ENCODE measurements at regions not wholly inside any gene's neighbourhood (a gene's known extent, or its start where the extent isn't known, plus 50 kb on each side); places are given as distances from the start of the nearest gene placed in this dataset.
A peak's percentile ranks its signal among the peaks of the same experiment; 100 is the strongest.

DNA sequence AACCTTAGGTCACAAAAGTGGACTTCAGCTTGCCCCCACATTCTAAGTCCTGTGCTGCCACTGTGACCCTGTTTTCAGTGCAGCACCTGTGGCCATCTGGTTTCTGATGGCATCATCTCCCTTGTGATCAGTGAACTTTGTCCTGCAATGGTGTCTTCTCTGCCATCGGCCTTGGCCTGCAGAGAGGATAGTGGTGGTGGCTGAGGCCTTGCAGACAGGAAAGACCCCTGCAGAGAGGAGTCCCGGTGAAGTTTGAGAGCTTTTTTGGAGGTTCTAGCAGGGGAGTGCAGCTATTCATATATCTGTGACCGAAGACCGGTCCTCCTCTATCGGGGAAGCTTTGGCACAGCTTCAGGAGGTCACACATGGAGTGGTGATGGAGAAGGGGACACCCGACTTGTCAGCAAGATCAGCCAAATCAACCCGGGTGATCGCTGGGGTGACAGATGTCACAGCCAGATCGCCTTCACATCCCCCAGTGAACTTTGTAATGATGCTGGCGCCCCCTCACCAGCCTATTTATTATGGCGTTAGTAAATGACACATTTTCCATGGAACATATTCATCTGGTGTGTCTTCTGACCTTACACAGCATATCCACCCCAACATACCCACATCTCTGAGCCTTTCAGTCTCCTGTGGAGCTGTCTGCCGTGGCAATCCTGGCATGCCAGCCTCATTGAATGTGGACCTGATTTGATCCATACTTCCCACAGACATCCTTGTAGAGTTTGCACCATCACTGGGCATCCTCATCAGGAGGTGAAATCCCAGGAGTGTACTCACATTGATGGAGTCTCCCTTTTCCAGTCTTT lies 136.1 kb downstream of the PAPOLA start:
- peak; percentile 6 for DNase-seq (ENCODE audit: low spot score)

DNA sequence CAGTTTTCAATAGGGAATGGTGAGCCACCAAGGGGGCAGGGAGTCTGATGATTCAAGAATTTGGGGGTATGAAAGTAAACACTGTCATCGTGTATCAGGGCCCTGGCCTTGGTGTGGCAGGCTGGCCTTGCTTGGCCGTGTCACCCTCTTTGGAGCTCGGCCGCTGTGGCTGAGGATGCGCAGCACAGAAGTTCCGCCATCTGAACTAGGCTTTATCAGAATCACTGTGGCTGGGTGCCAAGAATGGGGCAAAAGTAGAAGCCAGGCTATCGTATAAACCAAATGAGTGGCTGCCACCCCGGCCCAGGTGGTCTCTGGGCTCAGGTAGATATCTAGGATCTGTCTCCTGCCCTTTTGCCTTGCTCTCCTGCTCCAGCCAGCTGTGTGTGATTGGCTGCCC lies 137.4 kb downstream of the PAPOLA start:
- DNase-seq (ENCODE audit: low spot score), result no peak

DNA sequence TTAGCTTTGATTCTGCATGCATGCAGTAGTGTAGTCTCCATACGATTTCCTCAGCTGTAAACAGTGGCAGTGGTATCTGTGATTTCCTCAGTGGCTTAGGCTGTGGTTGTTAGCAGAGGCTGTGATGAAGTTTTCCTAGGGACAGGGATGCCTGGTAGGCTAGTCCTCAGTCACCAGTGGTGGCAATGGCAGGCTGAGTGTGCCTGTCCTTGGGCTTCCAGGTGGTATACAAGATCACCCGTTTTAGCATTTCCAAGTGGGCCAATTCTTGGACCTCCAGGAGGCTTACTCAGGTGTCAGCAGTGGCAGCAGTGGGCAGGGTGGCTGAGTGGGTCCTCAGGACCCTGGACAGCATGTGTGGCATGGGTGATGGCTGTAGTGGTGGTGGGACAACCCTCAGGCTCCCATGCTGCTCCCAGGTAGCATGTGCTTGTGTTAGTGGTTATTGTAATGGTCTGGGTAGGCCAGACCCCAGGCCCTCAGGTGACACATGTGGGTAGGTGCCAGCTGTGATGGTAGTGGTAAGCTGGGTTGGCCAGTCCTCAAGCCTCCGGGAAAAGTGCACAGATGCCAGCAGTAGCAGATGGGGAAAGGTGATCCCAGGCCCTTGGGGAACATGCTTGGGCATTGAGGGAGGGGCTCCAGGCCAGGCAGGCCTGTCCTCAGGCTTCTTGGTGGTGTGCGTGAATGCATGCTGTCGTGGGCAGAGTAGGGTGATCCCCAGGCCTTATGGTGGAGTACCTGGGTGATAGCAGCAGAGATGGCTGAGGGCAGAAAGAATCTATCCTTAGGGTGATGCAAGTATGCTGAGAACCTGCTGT lies 146.5 kb downstream of the PAPOLA start:
- peak; percentile 4 for DNase-seq (ENCODE audit: low spot score)

DNA sequence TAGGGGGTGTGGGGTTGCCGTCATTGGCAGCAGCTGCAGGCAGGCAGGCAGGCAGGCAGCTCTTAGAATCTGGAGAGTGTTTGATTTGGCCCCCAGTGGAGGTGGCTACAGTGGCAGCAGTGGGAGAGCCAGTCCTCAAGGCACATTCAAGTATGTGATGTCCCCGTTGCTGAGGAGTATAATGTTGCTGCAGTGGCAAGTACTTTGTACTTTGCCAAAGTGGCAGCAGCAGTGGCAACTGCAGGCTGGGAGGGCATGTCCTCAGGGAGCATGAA lies 147.1 kb downstream of the PAPOLA start:
- DNase-seq (ENCODE audit: low spot score), result no peak

DNA sequence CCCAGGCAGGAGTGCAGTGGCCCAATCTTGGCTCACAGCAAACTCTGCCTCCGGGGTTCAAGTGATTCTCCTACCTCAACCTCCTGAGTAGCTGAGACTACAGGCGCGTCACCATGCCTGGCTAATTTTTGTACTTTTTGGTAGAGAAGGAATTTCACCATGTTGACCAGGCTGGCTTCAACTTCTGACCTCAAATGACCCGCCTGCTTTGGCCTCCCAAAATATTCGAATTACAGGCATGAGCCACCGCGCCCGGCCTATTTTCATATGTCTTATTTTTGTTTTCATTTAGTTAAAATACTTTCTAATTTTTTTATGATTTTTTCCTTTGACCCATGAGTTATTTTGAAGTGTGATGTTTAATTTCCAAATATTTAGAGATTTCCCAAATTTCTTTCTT lies 143.6 kb upstream of the VRK1 start:
- no peak for DNase-seq (ENCODE audit: low spot score)

DNA sequence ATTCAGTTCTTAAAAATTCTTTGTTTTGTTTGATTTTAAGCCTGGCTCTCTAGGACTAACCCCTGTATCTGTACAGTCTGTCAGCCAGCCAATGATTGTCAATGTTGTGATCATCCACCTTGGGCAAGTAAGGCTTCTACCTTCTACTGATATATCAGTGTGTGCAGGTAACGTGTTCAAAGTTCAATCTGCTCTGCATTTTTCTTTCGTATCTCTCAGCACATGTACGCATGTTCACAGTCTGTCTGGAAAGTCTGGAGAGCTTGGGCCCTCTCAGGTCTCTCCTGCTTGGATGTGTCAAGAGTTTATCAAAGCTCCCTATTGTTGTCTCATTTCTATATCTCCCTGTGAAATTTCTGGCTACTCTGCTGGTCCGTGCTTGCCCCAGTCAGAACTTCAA lies 138.6 kb upstream of the VRK1 start:
- no peak for DNase-seq (ENCODE audit: low spot score)

DNA sequence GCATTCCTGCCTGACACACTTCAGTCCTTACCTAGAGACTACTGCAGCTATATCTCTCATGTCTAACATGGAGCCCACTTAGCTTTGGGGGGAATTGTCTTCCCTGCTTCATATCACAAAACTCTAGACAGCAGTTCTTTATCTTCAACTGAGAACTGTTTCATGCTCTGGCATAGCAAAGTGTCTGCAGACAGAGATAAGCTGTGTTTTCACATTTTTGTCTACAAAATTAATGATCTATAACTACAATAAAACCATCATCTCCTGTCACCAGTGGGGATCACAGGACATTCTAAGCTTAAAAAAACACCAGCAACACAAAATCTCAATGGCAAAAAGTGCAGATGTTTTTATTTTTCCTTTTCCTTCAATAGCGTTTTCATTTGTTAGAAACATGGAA lies 137.1 kb upstream of the VRK1 start:
- DNase-seq (ENCODE audit: low spot score), result no peak

DNA sequence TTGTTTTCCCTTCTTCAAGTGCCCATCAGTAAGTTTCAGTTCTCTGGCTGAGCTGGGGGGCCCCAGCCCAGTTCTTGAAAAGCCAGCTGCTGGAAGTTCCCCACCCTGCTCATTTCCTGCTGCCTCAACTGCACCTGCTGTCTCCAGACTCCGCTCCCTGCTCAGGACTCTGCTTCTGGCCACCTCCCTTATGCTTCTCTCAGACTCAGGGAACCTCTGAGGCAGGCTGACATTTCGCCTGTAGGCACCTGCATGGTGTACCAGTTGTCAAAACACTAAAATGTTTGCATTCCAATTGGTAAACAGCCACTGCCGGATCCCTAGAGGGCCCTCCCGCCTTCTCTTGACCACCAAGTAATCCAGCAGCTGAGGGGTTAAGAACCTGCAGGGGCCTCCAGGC lies 136.5 kb upstream of the VRK1 start:
- no peak for DNase-seq (ENCODE audit: low spot score)

DNA sequence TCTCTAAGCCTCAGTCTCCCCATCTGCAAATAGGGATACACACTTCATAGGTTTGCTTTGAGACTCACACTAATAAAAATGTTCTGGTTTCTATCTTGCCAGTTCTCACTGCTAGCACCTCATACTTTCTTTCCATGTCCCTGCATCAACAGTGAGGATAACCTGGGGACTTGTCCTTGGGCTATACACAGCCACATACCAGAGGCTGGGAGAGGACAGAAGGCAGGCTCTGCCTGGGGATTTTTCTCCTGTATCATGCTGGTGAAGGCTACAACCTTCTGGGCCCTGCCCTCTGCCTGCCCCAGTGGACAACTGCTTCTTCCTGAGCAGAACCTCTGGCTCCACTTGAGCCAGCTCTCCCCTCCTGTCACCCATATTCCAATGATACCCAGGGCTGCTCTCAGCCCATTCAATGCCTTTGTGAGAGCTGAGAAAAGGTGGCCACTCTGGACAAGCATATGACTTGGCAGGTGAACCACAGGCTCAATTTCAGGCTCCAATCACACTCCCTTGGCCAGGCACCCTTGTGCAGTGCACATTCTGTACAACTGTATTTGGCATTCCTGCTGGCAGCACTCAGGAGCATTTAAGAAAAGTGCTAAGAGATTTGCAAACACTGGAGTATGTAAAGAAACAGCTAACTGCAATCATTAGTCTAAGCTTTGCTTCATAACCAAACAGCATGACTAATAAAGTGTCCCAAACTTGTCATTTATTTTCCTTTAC lies 135.8 kb upstream of the VRK1 start:
- DNase-seq (ENCODE audit: low spot score), result no peak

DNA sequence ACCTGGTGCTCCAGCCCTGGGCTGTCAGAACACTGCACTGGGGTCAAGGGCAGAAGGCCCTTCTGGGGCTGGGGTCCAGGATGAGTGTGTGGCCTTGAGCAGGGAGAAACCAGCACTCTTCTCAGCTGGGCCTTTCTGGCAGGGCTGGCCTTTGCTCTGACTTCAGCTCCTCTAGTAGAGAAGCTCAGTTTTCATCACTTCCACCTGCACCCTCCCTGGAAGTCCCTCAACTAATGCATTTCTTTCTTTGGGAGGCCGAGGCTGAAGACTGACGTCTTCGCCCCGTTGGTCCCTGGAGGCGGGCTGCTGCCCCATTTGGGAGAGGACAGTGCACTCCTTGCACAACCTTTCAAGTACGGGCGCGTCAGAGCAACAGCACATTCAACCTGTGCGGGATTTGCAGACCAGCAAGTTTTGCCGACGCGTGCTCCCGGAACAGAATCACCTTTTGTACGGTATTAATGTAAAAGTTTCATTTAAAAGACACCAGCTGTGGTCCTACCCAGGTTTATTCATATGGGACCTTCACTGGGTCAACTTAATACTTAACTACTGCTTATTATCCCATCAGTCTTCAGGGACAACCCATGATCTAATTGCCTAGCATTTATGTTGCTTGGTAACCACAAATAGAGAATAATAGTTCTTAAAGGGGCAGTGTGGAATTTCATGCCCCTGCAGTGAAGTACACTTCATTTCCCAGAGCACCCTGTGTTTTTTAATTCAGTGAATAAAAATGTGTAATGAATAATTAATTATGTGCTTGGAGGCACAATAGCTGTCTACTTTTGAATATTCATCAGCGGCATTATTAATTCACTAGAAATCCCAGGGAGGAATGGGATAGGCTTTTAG lies 134.8 kb upstream of the VRK1 start:
- no peak for DNase-seq (ENCODE audit: low spot score)

DNA sequence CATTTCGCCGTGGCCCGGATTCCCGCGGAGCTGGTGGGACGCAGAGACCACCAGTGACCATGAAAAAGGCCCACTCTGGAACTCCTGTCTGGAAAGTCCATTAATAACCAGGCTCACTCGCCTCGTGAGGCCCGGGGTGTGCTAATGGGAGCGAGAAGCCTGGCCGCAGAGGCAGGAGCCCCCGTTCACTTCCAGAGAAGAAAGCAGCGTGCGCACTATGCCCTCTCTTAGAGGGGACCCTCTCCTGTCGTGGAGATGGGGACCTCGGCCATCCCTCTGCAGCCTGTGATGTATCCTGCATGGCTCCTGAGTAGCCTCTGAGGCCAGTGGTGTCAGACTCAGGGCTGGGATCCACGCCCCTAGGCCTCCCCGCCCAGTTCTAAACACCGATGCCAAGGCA lies 134.1 kb upstream of the VRK1 start:
- no peak for DNase-seq (ENCODE audit: low spot score)

DNA sequence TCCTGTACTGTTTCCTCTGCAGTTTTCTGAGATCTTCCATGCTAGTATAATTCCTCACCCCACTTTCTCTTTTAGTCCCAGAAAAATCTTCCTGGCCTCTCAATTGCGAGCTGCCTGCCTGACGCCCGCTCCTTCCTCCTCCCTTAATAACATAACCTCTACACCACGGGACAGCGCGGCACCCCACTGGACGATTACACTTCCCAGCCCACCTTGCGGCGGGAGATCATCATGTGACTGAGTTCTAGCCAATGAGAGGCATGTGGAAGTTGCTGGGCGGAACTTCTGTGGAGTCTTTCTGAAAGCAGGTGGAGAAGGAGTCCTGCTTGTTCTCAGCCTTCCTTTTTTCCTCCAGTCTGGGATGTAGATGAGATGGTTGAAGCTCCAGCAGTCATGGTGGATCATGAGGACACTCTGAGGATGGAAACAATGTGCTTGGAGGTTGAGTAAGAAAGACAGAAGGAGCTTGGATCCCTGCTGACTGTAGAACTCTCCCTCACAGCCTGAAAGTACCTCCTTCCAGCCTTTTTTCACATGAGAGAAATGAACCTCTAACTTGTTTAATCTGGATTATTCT lies 133.6 kb upstream of the VRK1 start:
- DNase-seq (ENCODE audit: low spot score), result no peak

DNA sequence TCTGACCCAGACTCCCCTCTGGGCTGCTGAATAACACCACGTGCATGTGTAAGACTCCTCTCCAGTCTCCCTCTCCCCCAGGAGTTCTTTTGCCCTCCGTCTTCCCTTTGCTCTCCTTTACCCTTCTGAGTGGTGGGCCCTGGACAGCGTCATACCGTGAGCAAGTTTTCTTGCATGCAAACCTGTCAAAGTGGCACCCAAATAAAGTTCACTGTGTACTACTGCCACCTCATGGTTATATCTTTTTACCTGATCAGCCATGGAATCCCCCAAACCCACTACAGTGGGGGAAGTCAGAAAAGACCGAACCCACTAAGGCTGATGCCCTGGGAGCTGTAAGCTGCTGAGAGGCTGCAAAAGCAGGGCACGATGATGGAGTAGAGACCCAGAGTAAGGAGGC lies 131.1 kb upstream of the VRK1 start:
- no peak for DNase-seq (ENCODE audit: low spot score)

DNA sequence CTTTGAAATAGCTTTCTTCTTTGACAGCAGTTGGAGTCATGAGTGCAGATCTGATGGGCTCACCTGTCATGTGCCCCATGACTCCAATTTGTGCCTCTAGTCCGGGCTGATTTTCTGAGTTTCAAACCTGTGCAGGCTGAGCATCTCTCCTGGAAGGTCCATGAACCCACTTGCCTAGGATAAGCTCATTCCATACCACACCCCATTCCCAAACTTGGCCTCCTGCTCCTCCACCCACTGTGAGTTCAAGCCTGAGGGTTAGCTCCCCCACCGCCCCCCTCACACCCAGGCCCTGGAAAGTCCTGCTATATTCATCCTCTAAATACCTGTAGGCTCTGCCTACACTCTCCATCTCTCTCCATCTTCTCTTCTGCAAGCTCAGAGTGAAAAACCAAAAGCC lies 126.8 kb upstream of the VRK1 start:
- DNase-seq (ENCODE audit: low spot score), result no peak

DNA sequence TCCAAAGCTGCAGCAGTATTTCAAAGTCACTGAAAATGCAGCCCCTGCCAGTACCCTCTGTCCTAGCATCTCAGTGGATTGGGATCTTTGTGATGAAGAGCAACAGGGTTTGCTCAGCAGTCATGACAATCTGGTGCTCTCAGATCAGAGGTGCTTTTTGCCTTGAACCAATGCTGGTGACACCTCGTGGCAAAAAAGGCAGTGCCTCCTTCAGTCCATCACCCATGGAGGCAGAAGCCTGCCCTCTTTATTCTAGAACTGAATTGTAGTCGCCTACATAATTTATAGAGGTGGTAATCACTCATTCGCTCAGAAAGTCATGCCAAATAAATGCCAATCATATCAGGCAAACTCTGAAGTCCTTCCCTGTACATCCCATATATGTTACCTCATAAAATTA lies 126.0 kb upstream of the VRK1 start:
- DNase-seq (ENCODE audit: low spot score), result no peak

DNA sequence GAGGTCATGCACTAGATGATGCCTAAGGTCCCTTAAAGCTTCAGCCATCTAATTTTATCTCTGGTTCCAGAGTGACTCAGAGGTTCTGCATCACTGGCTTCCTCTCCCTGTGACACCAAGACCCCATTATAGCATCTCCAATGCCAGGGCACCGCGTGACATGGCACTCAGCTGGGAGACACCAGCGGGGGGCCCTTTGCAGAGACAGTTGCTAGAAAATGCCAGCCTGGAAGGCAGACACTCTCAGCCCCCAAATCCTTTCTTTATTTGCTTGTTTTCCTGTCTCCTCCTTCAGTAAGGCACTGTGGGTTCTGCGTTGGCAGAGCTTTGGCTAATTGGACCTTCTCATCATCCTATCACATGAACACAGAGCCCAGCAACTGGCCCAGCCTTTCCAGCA lies 123.5 kb upstream of the VRK1 start:
- no peak for DNase-seq (ENCODE audit: low spot score)

DNA sequence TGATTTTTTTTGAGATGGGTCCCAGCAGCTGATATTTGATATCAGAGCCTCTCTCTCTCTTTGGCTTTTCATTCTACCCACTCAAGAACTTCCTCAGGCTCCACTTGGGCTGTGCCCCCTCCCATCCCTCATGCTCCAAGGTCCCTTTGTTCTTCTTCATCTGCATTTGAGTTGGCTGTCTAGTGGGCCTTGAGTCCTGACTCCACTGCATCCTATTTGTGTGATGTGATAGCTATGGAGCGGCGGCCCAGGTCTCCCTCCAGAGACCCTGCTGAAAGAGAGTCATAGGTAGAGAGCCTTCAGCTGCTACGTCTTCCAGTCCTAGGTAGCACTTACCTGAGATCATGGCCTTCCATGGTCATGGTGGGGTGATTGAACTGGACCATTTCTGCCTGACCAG lies 123.1 kb upstream of the VRK1 start:
- DNase-seq (ENCODE audit: low spot score), result no peak

DNA sequence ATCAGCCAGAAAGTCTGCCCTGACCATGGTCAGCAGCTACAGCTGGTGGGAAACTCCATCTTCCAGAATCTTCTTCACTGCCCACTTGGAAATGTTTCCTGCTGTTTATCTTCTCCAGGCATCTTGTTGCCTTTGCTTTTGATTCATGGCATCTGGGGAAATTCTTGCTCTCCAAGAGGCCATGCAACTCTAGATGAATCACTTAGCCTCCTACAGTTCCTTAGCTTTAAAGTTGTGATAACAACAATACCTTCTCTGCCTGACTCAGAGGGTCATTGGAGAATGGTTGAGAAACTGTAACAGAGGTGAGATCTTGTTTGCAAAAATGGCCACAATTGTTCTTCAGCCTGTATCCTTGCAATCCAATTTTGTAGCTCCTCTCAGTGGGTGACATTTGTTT lies 121.0 kb upstream of the VRK1 start:
- DNase-seq (ENCODE audit: low spot score), result no peak

DNA sequence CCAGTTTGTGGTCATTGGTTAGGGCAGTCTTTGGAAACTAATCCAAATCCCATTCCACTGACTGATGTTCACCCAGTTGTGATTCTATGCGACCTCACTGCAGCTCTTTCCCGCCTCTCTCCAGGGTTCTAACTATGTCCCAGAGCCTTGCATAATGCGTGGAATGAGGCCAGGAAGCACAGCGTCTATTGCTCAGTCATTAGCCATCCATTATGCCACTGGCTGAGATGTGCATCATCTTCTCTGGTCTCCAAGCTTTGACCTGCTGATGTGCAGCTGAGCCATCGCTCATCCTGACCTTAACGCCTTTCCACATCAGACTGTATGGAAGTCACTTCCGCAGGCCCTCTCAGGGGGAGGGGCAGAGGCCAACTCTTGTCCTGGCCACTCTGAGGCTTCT lies 115.4 kb upstream of the VRK1 start:
- DNase-seq (ENCODE audit: low spot score), result no peak

DNA sequence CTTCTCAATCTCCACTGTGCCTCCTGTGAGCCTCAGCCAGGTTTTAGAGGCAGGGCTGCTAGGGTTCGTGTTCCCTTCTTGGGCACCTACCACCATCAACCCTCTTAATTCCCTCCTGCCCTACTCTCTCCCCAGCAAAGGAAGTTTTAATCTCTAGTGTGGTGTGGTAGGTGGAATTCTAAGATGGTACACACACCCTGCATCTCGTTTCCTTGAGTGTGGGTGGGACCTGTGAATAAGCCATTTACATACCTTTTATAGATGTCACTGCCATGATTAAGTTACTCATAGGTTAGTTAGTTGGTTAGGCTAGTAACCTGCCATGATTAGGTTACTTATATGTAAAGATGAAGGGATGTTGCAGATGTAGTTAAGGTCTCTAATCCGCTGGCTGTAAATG lies 114.8 kb upstream of the VRK1 start:
- DNase-seq (ENCODE audit: low spot score), result no peak

DNA sequence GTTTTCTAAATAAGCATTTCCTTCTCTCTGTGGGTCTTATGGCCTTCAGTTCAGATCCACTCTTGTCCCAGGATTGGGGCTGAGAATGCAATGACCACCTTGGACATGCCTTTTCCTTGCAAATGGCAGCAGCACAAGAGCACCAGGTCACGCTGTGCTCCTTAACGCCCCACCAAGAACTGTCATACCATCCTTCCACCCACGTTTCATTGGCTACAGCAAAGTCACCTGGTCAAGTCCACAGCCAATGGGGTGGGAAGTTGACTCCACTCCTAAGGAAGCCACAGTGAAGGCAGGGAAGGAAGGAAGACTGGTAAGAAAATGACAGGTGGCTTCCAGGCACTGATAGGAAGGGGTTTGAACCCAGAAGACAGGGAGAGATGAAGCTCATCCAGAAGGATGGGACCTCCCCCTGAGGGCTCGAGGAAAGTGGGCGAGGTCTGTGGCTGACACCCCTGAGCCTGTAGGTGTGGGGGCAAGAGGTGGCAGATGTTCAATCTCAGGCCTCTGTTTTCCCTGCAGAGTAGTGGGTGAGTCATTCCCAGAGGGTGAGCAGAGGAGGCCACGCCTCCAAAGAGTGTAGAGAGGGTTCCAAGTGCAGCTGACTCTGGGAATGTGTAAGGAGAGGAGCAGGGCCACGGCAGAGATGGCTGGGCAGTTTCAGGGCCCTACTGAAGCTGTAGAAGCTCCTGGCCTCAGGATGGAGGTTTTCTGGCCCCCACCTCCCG lies 113.5 kb upstream of the VRK1 start:
- DNase-seq (ENCODE audit: low spot score), result no peak
